T-cell (primary cell): ENCODE measurements at regions not wholly inside any gene's neighbourhood (a gene's known extent, or its start where the extent isn't known, plus 50 kb on each side); places are given as distances from the start of the nearest gene placed in this dataset.

ENCODE experiments used
- ATAC-seq, 4 experiments: fragments of 200-7000 bp in 3 of 4; fragments of 150-1000 bp in 1 of 4; cut with Tn5 transposase; replicated peaks in 1 of 4; 1 replicate in 3 of 4; 2 replicates in 1 of 4; pipeline ENCODE4 v1.10.0; 2021; ENCODE audit warnings: moderate library complexity in 3 of 4, mild to moderate bottlenecking in 2 of 4, moderate number of reproducible peaks in 1 of 4
- CTCF ChIA-PET, 2 donors: fragments of 300-600 bp; sonication (Branson Sonifier 250); formaldehyde crosslinking; loops; one replicate each; lab custom pipeline; 2022; ENCODE audit warnings: antibody characterized with exemption in 2 of 2; lab: Charles Lee
- POLR2A ChIA-PET, 2 donors: fragments of 300-600 bp; sonication (Branson Sonifier 250); formaldehyde crosslinking; loops; one replicate each; lab custom pipeline; 2022; ENCODE audit warnings: antibody characterized with exemption in 2 of 2; lab: Charles Lee
- DNase-seq, 35 experiments: peaks; one replicate each; pipeline versions ENCODE4 v3.0.0 to v3.0.0-alpha.2; 2013 to 2023
- H3K27ac ChIP-seq: one replicate; pipeline ENCODE4 v1.5.1; 2013; ENCODE audit warnings: low read length
- H3K27me3 ChIP-seq, 2 experiments: replicated peaks in 1 of 2; 1 replicate in 1 of 2; 2 replicates in 1 of 2; pipeline versions ENCODE4 v1.6.1 to v1.7.0; 2013; ENCODE audit warnings: low read length in 1 of 2, mixed read lengths in 1 of 2; ENCODE audit not compliant: control insufficient read depth in 2 of 2, insufficient read depth in 2 of 2; ENCODE audit errors: extremely low read depth in 1 of 2
- H3K36me3 ChIP-seq, 2 donors: 1 replicate in 1 of 2; 2 replicates in 1 of 2; pipeline versions ENCODE4 v1.6.1 to v1.7.0; 2013; ENCODE audit warnings: low read length in 1 of 2; ENCODE audit not compliant: control insufficient read depth in 2 of 2, insufficient read depth in 1 of 2; ENCODE audit errors: extremely low read depth in 1 of 2
- H3K4me1 ChIP-seq, 2 experiments: 1 replicate in 1 of 2; 2 replicates in 1 of 2; pipeline versions ENCODE4 v1.6.1 to v1.7.0; 2013; ENCODE audit warnings: low read length in 2 of 2, mixed read lengths in 1 of 2; ENCODE audit not compliant: insufficient read depth in 2 of 2, control insufficient read depth in 1 of 2; ENCODE audit errors: extremely low read depth in 1 of 2
- H3K4me3 ChIP-seq, 2 donors: 1 replicate in 1 of 2; 2 replicates in 1 of 2; pipeline versions ENCODE4 v1.5.1 to v1.7.0; 2013; ENCODE audit warnings: mild to moderate bottlenecking in 2 of 2, low read length in 1 of 2, moderate library complexity in 1 of 2; ENCODE audit not compliant: control insufficient read depth in 1 of 2; ENCODE audit errors: extremely low read depth in 1 of 2
- H3K9me3 ChIP-seq: 2 replicates; pipeline ENCODE4 v1.7.0; 2013
- H3K27ac Mint-ChIP-seq, 2 donors: one replicate each; pipeline ENCODE4 v1.8.0; 2020 to 2021; ENCODE audit warnings: mild to moderate bottlenecking in 2 of 2, mixed read lengths in 2 of 2
- H3K27me3 Mint-ChIP-seq, 2 donors: one replicate each; pipeline ENCODE4 v1.8.0; 2021 to 2022; ENCODE audit warnings: mixed read lengths in 2 of 2
- H3K36me3 Mint-ChIP-seq: one replicate; pipeline ENCODE4 v1.8.0; 2021; ENCODE audit warnings: mixed read lengths
- H3K4me1 Mint-ChIP-seq, 3 donors: one replicate each; pipeline ENCODE4 v1.8.0; 2020 to 2022; ENCODE audit warnings: mixed read lengths in 3 of 3, mild to moderate bottlenecking in 1 of 3
- H3K4me3 Mint-ChIP-seq, 3 donors: one replicate each; pipeline ENCODE4 v1.8.0; 2020 to 2022; ENCODE audit warnings: mild to moderate bottlenecking in 3 of 3, mixed read lengths in 3 of 3, moderate library complexity in 3 of 3
- H3K9me3 Mint-ChIP-seq, 3 donors: one replicate each; pipeline ENCODE4 v1.8.0; 2020 to 2022; ENCODE audit warnings: mixed read lengths in 3 of 3
- WGBS: methylation state at CpG from one replicate; pipeline ENCODE4 v1.1.5; 2013; ENCODE audit warnings: missing lambda C conversion rate; ENCODE audit not compliant: insufficient coverage; 5-methylcytosine and 5-hydroxymethylcytosine counted together

DNA sequence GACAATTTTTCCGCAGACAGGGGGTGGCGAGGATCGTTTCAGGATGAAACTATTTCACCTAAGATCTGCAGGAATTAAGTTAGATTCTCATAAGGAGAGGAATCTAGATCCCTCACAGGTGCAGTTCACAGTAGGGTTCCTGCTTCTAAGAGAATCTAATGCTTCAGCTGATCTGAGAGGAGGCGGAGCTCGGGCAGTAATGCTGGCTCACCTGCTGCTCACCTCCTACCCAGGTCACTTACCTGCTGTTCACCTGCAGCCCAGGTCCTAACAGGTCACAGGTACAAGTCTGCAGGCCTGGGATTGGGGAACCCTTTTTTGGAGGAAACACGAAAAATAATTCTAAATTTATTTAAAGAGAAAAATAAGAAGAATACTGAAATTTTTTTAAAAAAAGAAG lies 406.8 kb downstream of the MCTP2 start:
- H3K36me3 ChIP-seq, result no peaks in the 10 kb centered on the region
- WGBS, result 87% methylated on average over 3 of the region's 6 CpGs
- no peak for ATAC-seq
- Mint-ChIP-seq H3K9me3 (no peaks in the 10 kb centered on the region), H3K4me3 (no peak overlapping the region), H3K27me3 (peaks cover 20% of the 10 kb centered on the region in 2 donors), H3K27ac (no peak overlapping the region), H3K36me3 (no peaks in the 10 kb centered on the region), H3K4me1 (no peaks in the 10 kb centered on the region)
- ChIA-PET POLR2A (no interaction called here), CTCF (no interaction called here)
- H3K4me3 ChIP-seq, result no peak overlapping the region
- H3K9me3 ChIP-seq, result no peaks in the 10 kb centered on the region
- H3K27ac ChIP-seq, result no peak overlapping the region
- H3K27me3 ChIP-seq, result peaks cover 0 to 8% of the 10 kb centered on the region in 2 experiments
- no peaks in the 10 kb centered on the region for H3K4me1 ChIP-seq
- DNase-seq, result no peak

GRCh38 chr15:94639701-94640100 lies 408.3 kb downstream of the MCTP2 start:
- H3K27me3 ChIP-seq, result peaks cover 0 to 8% of the 10 kb centered on the region in 2 experiments
- Mint-ChIP-seq H3K4me3 (no peak overlapping the region), H3K27ac (no peak overlapping the region), H3K4me1 (no peaks in the 10 kb centered on the region), H3K27me3 (peaks cover 15 to 16% of the 10 kb centered on the region in 2 donors), H3K9me3 (no peaks in the 10 kb centered on the region), H3K36me3 (no peaks in the 10 kb centered on the region)
- ChIA-PET CTCF (no interaction called here), POLR2A (no interaction called here)
- H3K27ac ChIP-seq, result no peak overlapping the region
- no peak for DNase-seq
- WGBS, result no CpG with 5 or more reads among the region's 4 CpGs
- H3K4me1 ChIP-seq, result no peaks in the 10 kb centered on the region
- H3K4me3 ChIP-seq, result no peak overlapping the region
- H3K9me3 ChIP-seq, result no peaks in the 10 kb centered on the region
- no peak for ATAC-seq
- no peaks in the 10 kb centered on the region for H3K36me3 ChIP-seq

GRCh38 chr15:94644433-94644832 lies 413.1 kb downstream of the MCTP2 start:
- POLR2A ChIA-PET, result no interaction called here
- DNase-seq (no peak), ATAC-seq (no peak)
- Histone ChIP-seq H3K9me3 (no peaks in the 10 kb centered on the region), H3K4me1 (no peaks in the 10 kb centered on the region), H3K36me3 (no peaks in the 10 kb centered on the region), H3K4me3 (no peak overlapping the region), H3K27me3 (peaks cover 0 to 5% of the 10 kb centered on the region in 2 experiments), H3K27ac (no peak overlapping the region)
- Mint-ChIP-seq H3K36me3 (no peaks in the 10 kb centered on the region), H3K4me1 (no peaks in the 10 kb centered on the region), H3K27ac (no peak overlapping the region), H3K4me3 (no peak overlapping the region), H3K9me3 (no peaks in the 10 kb centered on the region), H3K27me3 (peaks cover 6 to 13% of the 10 kb centered on the region in 2 donors)
- CTCF ChIA-PET, result no interaction called here
- WGBS, result no CpG with 5 or more reads among the region's 1 CpG

- Histone ChIP-seq H3K9me3 (no peaks in the 10 kb centered on the region), H3K27ac (no peak overlapping the region), H3K36me3 (no peaks in the 10 kb centered on the region), H3K4me3 (no peak overlapping the region), H3K27me3 (peaks cover 4 to 14% of the 10 kb centered on the region in 2 experiments), H3K4me1 (no peaks in the 10 kb centered on the region)
- ATAC-seq (no peak), DNase-seq (no peak)
- ChIA-PET POLR2A (no interaction called here), CTCF (no interaction called here)
- Mint-ChIP-seq H3K4me3 (no peak overlapping the region), H3K36me3 (no peaks in the 10 kb centered on the region), H3K27ac (no peak overlapping the region), H3K27me3 (peaks cover 14 to 26% of the 10 kb centered on the region in 2 donors), H3K9me3 (peaks cover 0 to 4% (median 0%) of the 10 kb centered on the region in 3 donors), H3K4me1 (no peaks in the 10 kb centered on the region)
- WGBS, result 79% methylated on average over 4 of the region's 6 CpGs
Measured at GRCh38 chr15:94653071-94653470, 421.7 kb downstream of the MCTP2 start.

- no peaks in the 10 kb centered on the region for H3K36me3 Mint-ChIP-seq
- H3K27me3 Mint-ChIP-seq, result peaks cover 16 to 25% of the 10 kb centered on the region in 2 donors
- 93% methylated on average over 4 of the region's 8 CpGs for WGBS
- no peaks in the 10 kb centered on the region for H3K36me3 ChIP-seq
- H3K27me3 ChIP-seq, result peaks cover 7 to 16% of the 10 kb centered on the region in 2 experiments
- H3K9me3 Mint-ChIP-seq, result peaks cover 0 to 4% (median 0%) of the 10 kb centered on the region in 3 donors
- DNase-seq, result no peak
- H3K27ac Mint-ChIP-seq, result no peak overlapping the region
- ChIA-PET POLR2A (no interaction called here), CTCF (interaction anchor here in 1 of 2 donors (0.7 kb wide), 1 partner anchor 1207 kb away, joined by 4 read pairs; no protein-coding TSS in a partner anchor)
- no peak overlapping the region for H3K4me3 ChIP-seq
- no peak overlapping the region for H3K27ac ChIP-seq
- H3K4me3 Mint-ChIP-seq, result no peak overlapping the region
- no peaks in the 10 kb centered on the region for H3K4me1 ChIP-seq
- H3K9me3 ChIP-seq, result no peaks in the 10 kb centered on the region
- no peak for ATAC-seq
- no peaks in the 10 kb centered on the region for H3K4me1 Mint-ChIP-seq
Measured at GRCh38 chr15:94655249-94655880, 424.0 kb downstream of the MCTP2 start.

GRCh38 chr15:94665676-94666441 lies 434.5 kb downstream of the MCTP2 start:
- Mint-ChIP-seq H3K27me3 (peaks cover 27 to 49% of the 10 kb centered on the region in 2 donors), H3K27ac (no peak overlapping the region), H3K36me3 (no peaks in the 10 kb centered on the region), H3K9me3 (no peaks in the 10 kb centered on the region), H3K4me1 (no peaks in the 10 kb centered on the region), H3K4me3 (no peak overlapping the region)
- 80% methylated on average over 5 of the region's 7 CpGs for WGBS
- H3K4me3 ChIP-seq, result no peak overlapping the region
- H3K9me3 ChIP-seq, result no peaks in the 10 kb centered on the region
- CTCF ChIA-PET, result no interaction called here
- ATAC-seq (no peak), DNase-seq (no peak)
- no peak overlapping the region for H3K27ac ChIP-seq
- POLR2A ChIA-PET, result no interaction called here
- no peaks in the 10 kb centered on the region for H3K36me3 ChIP-seq
- H3K27me3 ChIP-seq, result peaks cover 4 to 5% of the 10 kb centered on the region in 2 experiments
- H3K4me1 ChIP-seq, result no peaks in the 10 kb centered on the region
